RWPE1 (cell line): ENCODE measurements at regions not wholly inside any gene's neighbourhood (a gene's known extent, or its start where the extent isn't known, plus 50 kb on each side); places are given as distances from the start of the nearest gene placed in this dataset.

ENCODE experiments used
- CTCF ChIA-PET: fragments of 350-600 bp; sonication (Branson Sonifier 250); formaldehyde crosslinking; extraction: SDS; loops from one replicate; lab custom pipeline; 2021; lab: Yijun Ruan, JAX
- POLR2A ChIA-PET: fragments of 400-600 bp; formaldehyde crosslinking; extraction: SDS; loops from one replicate; lab custom pipeline; 2020; ENCODE audit warnings: antibody characterized with exemption; ENCODE audit not compliant: low non-redundant PET; lab: Yijun Ruan, JAX
- DNase-seq: peaks from one replicate; pipeline ENCODE4 v3.0.0; 2012; ENCODE audit warnings: low spot score
- H3K27ac ChIP-seq: fragments of 450-650 bp; 2 replicates; pipeline ENCODE4 v1.5.1; 2017
- CTCF ChIP-seq: fragments of 450-650 bp; conservative IDR thresholded peaks from 2 replicates; pipeline ENCODE4 v1.5.1; 2017; ENCODE audit warnings: low read depth, mild to moderate bottlenecking

GRCh38 chr13:21895779-21896178 lies 224.9 kb downstream of the FGF9 start:
- TF ChIP-seq CTCF = no peak
- ChIA-PET CTCF (no interaction called here), POLR2A (no interaction called here)
- DNase-seq = no peak
- no peak overlapping the region for H3K27ac ChIP-seq

GRCh38 chr13:21897161-21897560 lies 226.3 kb downstream of the FGF9 start:
- DNase-seq = no peak
- no peak overlapping the region for H3K27ac ChIP-seq
- ChIA-PET CTCF (no interaction called here), POLR2A (no interaction called here)
- TF ChIP-seq CTCF = no peak

- no peak for DNase-seq
- no peak overlapping the region for H3K27ac ChIP-seq
- POLR2A ChIA-PET = no interaction called here
- TF ChIP-seq CTCF = no peak
- CTCF ChIA-PET = interaction anchor here (1.2 kb wide), 1 partner anchor 9 kb away, joined by 3 read pairs; no protein-coding TSS in a partner anchor
Measured at GRCh38 chr13:21898459-21898858, 227.6 kb downstream of the FGF9 start.

- H3K27ac ChIP-seq = no peak overlapping the region
- TF ChIP-seq CTCF = no peak
- no peak for DNase-seq
- POLR2A ChIA-PET = no interaction called here
- CTCF ChIA-PET = interaction anchor here (1.2 kb wide), 1 partner anchor 10 kb away, joined by 3 read pairs; no protein-coding TSS in a partner anchor
Measured at GRCh38 chr13:21898945-21899344, 228.1 kb downstream of the FGF9 start.

- POLR2A ChIA-PET = no interaction called here
Measured at GRCh38 chr13:21901336-21901735, 230.5 kb downstream of the FGF9 start.

GRCh38 chr13:21901811-21902708 lies 231.2 kb downstream of the FGF9 start:
- CTCF ChIA-PET = interaction anchor here (0.6 kb wide), 1 partner anchor 24 kb away, joined by 3 read pairs; no protein-coding TSS in a partner anchor
- DNase-seq = no peak
- POLR2A ChIA-PET = no interaction called here
- no peak for TF ChIP-seq CTCF
- H3K27ac ChIP-seq = peak overlapping the region; percentile 35

More at GRCh38 chr13:21901336-21901735, 230.5 kb downstream of the FGF9 start:
- no peak for DNase-seq
- TF ChIP-seq CTCF = no peak
- CTCF ChIA-PET = no interaction called here
- H3K27ac ChIP-seq = peak overlapping the region; percentile 35
